ENCODE measurements at regions not wholly inside any gene's neighbourhood (a gene's known extent, or its start where the extent isn't known, plus 50 kb on each side); places are given as distances from the start of the nearest gene placed in this dataset.

DNA sequence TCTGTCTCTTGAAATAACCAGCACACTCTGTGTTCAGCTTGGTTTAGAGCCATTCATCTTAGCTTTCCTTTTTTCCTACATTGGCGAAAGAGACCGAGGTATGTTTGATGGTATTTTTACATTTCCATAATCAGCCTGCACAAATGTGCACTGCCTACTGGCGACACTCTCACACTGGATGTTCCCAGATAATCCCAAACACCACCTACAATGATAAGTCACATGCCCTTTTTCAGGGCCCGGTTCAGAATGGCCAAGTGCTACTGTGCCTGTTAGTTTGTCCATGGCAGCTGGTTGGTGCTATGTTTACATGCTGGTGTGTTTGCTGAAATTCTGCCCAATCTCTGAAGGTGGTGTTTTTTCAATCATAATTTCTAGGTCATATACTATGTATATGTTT is 80.8 kb upstream of the NR3C2 start:
- peak; percentile 13 for DNase-seq

- DNase-seq = no peak
Measured at GRCh38 chr4:148515248-148515647, 73.0 kb upstream of the NR3C2 start.

GRCh38 chr4:148514581-148514980 is 72.4 kb upstream of the NR3C2 start:
- no peak for DNase-seq

GRCh38 chr4:148514041-148514440 is 71.8 kb upstream of the NR3C2 start:
- no peak for DNase-seq

GRCh38 chr4:148510211-148510610 is 68.0 kb upstream of the NR3C2 start:
- no peak for DNase-seq

DNA sequence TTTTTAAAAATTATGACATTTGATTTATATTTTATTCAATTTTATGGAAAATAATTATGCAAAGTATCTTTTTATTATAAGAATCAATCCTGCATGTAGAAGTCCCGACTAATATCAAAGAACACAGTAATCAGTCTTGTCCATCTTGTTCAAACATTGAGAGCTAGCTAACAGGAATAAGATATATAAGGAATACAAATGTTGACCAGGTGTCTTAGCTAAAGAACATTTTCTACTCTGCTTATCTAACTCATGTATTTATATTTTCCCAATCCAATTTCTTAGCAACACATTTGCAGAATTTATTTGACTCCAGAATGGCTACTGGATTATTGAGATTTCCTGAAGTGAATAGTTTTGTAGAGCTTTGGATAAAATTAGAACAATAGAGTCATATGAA is 61.5 kb upstream of the NR3C2 start:
- no peak for DNase-seq

DNA sequence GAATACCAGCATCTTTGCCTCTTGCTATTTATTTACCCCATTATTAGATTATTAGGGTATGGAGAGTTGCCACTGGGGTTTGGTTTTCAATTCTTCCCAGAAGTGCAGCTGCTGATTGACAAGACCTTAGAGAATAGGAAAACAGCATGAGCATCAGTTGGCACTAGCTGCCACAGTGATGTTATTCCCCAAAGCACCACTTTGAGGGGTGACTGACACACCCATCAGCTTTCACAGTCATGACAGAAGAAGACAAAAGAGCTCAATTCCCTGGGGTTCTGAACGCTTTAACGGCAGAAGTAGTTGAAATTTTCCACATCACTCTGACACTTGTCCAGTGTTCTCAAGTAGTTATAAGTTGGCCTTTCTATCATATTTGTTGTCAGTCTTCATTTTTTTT is 55.0 kb upstream of the NR3C2 start:
- no peak for DNase-seq

GRCh38 chr4:148495463-148495862 is 53.2 kb upstream of the NR3C2 start:
- DNase-seq = no peak

All from NCI-H82 (cell line).